Caco-2 (cell line): ENCODE measurements at regions not wholly inside any gene's neighbourhood (a gene's known extent, or its start where the extent isn't known, plus 50 kb on each side); places are given as distances from the start of the nearest gene placed in this dataset.

Experiments used
- BruUV-seq: library from RNA; stranded (reverse); fragments of 400-500 nt; replicated peaks from 2 replicates; lab custom pipeline; 2021; lab: Mats Ljungman, UMichigan
- CTCF ChIA-PET: fragments of 300-600 bp; sonication (Branson Sonifier 250); formaldehyde crosslinking; loops from one replicate; lab custom pipeline; 2022; ENCODE audit warnings: antibody characterized with exemption; lab: Charles Lee
- POLR2A ChIA-PET: fragments of 300-600 bp; sonication (Branson Sonifier 250); formaldehyde crosslinking; loops from one replicate; lab custom pipeline; 2022; ENCODE audit warnings: antibody characterized with exemption; lab: Charles Lee
- DNase-seq, 2 experiments: peaks; one replicate each; pipeline versions ENCODE4 v3.0.0 to v3.0.0-alpha.2; 2020 to 2022
- H3K27me3 ChIP-seq: replicated peaks from 2 replicates; pipeline ENCODE4 v1.6.0; 2011; ENCODE audit warnings: low read length; ENCODE audit not compliant: control insufficient read depth, insufficient read depth
- H3K36me3 ChIP-seq: 2 replicates; pipeline ENCODE4 v1.5.1; 2011; ENCODE audit warnings: low read length; ENCODE audit not compliant: control insufficient read depth, insufficient read depth
- H3K4me1 ChIP-seq: fragments of 250-450 bp; sonication (Bioruptor Pico); 2 replicates; pipeline ENCODE4 v1.5.1; 2020; ENCODE audit warnings: mild to moderate bottlenecking
- H3K4me3 ChIP-seq: 2 replicates; pipeline ENCODE4 v1.5.1; 2011; ENCODE audit warnings: low read depth, mild to moderate bottlenecking, control low read depth, low read length
- H3K9me3 ChIP-seq: fragments of 250-450 bp; sonication (Bioruptor Pico); 2 replicates; pipeline ENCODE4 v1.5.1; 2020; ENCODE audit warnings: mild to moderate bottlenecking, moderate library complexity
- H3K27ac Mint-ChIP-seq: one replicate; pipeline ENCODE4 v1.8.0; 2022; ENCODE audit warnings: mixed read lengths; ENCODE audit not compliant: unreplicated experiment
- H3K27me3 Mint-ChIP-seq: one replicate; pipeline ENCODE4 v1.8.0; 2022; ENCODE audit warnings: mixed read lengths; ENCODE audit not compliant: insufficient read depth, unreplicated experiment
- H3K36me3 Mint-ChIP-seq: one replicate; pipeline ENCODE4 v1.8.0; 2022; ENCODE audit warnings: mild to moderate bottlenecking, mixed read lengths; ENCODE audit not compliant: insufficient read depth, unreplicated experiment
- H3K4me1 Mint-ChIP-seq: one replicate; pipeline ENCODE4 v1.8.0; 2022; ENCODE audit warnings: low read depth, mixed read lengths; ENCODE audit not compliant: unreplicated experiment
- H3K4me3 Mint-ChIP-seq: one replicate; pipeline ENCODE4 v1.8.0; 2022; ENCODE audit warnings: mild to moderate bottlenecking, moderate library complexity, mixed read lengths; ENCODE audit not compliant: unreplicated experiment
- H3K9me3 Mint-ChIP-seq: one replicate; pipeline ENCODE4 v1.8.0; 2022; ENCODE audit warnings: mixed read lengths; ENCODE audit not compliant: unreplicated experiment
- CTCF ChIP-seq, 2 experiments: fragments of 200-600 bp in 1 of 2; IDR thresholded peaks; 1 replicate in 1 of 2; 2 replicates in 1 of 2; pipeline versions ENCODE4 v1.5.1 to v1.8.0; 2011 to 2022; ENCODE audit warnings: antibody characterized with exemption in 1 of 2, control low read depth in 1 of 2, inconsistent platforms in 1 of 2, low read depth in 1 of 2, low read length in 1 of 2, mild to moderate bottlenecking in 1 of 2, moderate library complexity in 1 of 2; ENCODE audit not compliant: insufficient read depth in 1 of 2, severe bottlenecking in 1 of 2, unreplicated experiment in 1 of 2
- intact Hi-C: fragments of 100-400 bp; cut with micrococcal nuclease; formaldehyde crosslinking; loops from one replicate; pipeline ENCODE4 v1.10.0; 2022; ENCODE audit not compliant: unreplicated experiment

DNA sequence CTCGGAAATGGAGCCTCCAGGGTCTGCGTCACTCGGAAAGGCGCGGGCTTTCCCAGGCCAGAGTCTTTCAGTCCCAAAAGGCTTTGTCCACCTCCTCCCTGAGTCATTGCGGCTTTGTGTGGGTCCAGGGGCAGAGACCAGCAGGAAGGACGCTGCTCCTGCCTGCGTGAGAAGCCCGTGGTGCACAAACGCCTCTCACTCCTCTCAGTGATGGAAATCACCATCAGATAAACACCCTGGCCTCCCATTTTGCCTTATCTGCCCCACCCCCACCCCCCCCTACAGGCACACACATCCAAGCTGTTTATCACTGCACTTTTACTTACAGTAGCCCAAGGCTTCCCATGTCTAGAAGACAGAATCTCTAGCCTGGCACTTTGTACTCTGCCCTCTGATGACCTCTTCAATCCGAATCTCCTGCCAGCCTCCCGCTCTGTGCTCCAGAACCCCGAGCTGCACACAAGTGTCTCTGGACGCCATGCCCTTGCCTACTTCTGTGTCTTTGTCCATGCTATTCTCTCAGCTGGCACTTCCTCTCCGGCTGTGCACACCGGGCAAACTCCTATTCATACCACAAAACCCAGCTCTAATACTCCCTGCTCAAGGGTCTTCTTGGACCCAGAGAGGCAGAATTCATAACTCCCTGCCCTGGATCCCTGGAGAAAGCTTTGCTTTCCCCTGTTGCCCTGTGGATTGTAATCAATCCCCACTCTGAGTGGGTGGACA, 954.6 kb downstream of the TBC1D22A start:
- Mint-ChIP-seq H3K4me3 (no peak overlapping the region), H3K27me3 (no peaks in the 10 kb centered on the region), H3K27ac (no peak overlapping the region), H3K4me1 (no peaks in the 10 kb centered on the region), H3K9me3 (no peaks in the 10 kb centered on the region), H3K36me3 (peaks cover 5% of the 10 kb centered on the region)
- BruUV-seq = no TSS peak
- intact Hi-C loops = no loop called here
- no peak for TF ChIP-seq CTCF (IDR thresholded peaks at IDR 0.05; ENCODE audit: insufficient read depth in 1 of 2, low read depth in 1 of 2, low read length in 1 of 2, severe bottlenecking in 1 of 2, unreplicated experiment in 1 of 2)
- H3K4me3 ChIP-seq = no peak overlapping the region
- ChIA-PET CTCF (no interaction called here), POLR2A (no interaction called here)
- H3K36me3 ChIP-seq = peaks cover 2% of the 10 kb centered on the region
- no peaks in the 10 kb centered on the region for H3K27me3 ChIP-seq
- DNase-seq = no peak
- no peaks in the 10 kb centered on the region for H3K4me1 ChIP-seq
- H3K9me3 ChIP-seq = no peaks in the 10 kb centered on the region

DNA sequence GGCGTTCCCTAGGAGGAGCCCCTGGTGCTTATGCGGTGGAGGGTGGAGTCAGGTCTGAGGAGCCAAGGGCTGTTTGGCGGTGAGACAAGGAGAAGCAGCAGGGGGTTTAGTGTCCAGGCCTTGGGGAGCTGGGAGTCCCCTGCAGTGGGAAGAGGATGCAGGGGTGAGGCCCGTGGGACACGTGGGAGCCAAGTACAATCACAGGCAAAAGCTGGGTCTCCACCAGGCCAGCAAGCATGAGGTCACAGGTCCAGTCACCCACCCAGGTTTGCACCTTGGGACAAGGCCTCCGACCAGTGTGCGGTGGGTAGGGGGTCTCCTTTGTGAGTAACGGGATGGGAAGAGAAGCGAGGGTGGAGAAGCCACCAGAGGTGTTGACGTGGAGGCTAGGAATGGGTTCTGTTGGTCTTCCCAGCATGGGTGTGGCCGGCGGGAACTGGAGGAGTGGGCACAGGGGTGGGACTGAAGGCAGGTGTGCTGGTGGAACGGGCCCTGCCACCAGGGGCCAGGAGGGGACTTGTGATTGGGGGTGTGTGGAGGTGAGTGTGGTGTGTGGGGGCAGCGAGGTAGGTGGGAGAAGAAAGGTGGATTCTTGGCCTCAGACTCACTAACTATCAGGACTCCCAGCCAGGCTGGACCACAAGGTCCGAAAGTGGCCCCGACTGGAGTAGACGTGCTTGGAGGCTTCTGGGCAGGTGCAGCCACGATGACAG, 953.6 kb downstream of the TBC1D22A start:
- ChIA-PET CTCF (no interaction called here), POLR2A (no interaction called here)
- Mint-ChIP-seq H3K4me1 (no peaks in the 10 kb centered on the region), H3K9me3 (no peaks in the 10 kb centered on the region), H3K27me3 (no peaks in the 10 kb centered on the region), H3K27ac (no peak overlapping the region), H3K4me3 (no peak overlapping the region), H3K36me3 (peaks cover 5% of the 10 kb centered on the region)
- H3K9me3 ChIP-seq = no peaks in the 10 kb centered on the region
- TF ChIP-seq CTCF (IDR thresholded peaks at IDR 0.05; ENCODE audit: insufficient read depth in 1 of 2, low read depth in 1 of 2, low read length in 1 of 2, severe bottlenecking in 1 of 2, unreplicated experiment in 1 of 2) = no peak
- intact Hi-C loops = no loop called here
- no peak overlapping the region for H3K4me3 ChIP-seq
- no TSS peak for BruUV-seq
- H3K27me3 ChIP-seq = no peaks in the 10 kb centered on the region
- no peak for DNase-seq
- peaks cover 2% of the 10 kb centered on the region for H3K36me3 ChIP-seq
- no peaks in the 10 kb centered on the region for H3K4me1 ChIP-seq

DNA sequence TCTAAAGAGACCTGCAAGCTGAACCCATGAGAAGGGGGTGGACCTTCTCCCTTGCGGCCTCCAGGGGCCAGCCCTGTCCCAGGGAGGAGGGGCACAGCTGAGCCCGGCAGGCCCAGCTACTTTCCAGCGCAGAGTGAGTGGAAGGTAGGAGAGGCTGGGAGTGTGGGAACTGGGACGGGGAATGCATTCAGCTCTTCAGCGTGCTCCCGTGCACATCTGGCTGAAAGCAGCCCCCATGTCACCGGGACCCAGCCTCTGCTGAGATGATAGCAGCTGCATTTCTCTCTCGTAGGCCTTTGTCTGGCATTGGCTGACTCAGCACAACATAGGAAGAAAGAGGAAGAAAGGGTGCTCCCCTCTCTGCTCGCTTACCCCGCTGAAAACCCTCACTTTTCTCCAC, 951.5 kb downstream of the TBC1D22A start:
- Mint-ChIP-seq H3K36me3 (peaks cover 5% of the 10 kb centered on the region), H3K27ac (no peak overlapping the region), H3K9me3 (no peaks in the 10 kb centered on the region), H3K4me3 (no peak overlapping the region), H3K27me3 (no peaks in the 10 kb centered on the region), H3K4me1 (no peaks in the 10 kb centered on the region)
- DNase-seq = no peak
- Histone ChIP-seq H3K4me1 (no peaks in the 10 kb centered on the region), H3K36me3 (peaks cover 2% of the 10 kb centered on the region), H3K9me3 (no peaks in the 10 kb centered on the region), H3K27me3 (no peaks in the 10 kb centered on the region), H3K4me3 (no peak overlapping the region)
- ChIA-PET POLR2A (no interaction called here), CTCF (no interaction called here)
- intact Hi-C loops = no loop called here
- no TSS peak for BruUV-seq
- no peak for TF ChIP-seq CTCF (IDR thresholded peaks at IDR 0.05; ENCODE audit: insufficient read depth in 1 of 2, low read depth in 1 of 2, low read length in 1 of 2, severe bottlenecking in 1 of 2, unreplicated experiment in 1 of 2)
